H1 (cell line): ENCODE measurements at regions not wholly inside any gene's neighbourhood (a gene's known extent, or its start where the extent isn't known, plus 50 kb on each side); places are given as distances from the start of the nearest gene placed in this dataset.

Experiments used
- CTCF ChIA-PET: fragments of 300-600 bp; sonication (Branson Sonifier 250); formaldehyde crosslinking; loops from one replicate; lab custom pipeline; 2021; ENCODE audit not compliant: partially characterized antibody; lab: Charles Lee
- POLR2A ChIA-PET: fragments of 300-600 bp; sonication (Branson Sonifier 250); formaldehyde crosslinking; loops from one replicate; lab custom pipeline; 2021; ENCODE audit warnings: inconsistent platforms; ENCODE audit not compliant: partially characterized antibody; lab: Charles Lee
- DNase-seq, 2 experiments: peaks; one replicate each; pipeline versions ENCODE4 v3.0.0 to v3.0.0-alpha.2; 2010 to 2022; ENCODE audit warnings: low spot score in 2 of 2, low read depth in 1 of 2, mixed read lengths in 1 of 2
- FAIRE-seq: peaks from 2 replicates; lab custom pipeline; 2011; peaks lifted over from hg19 to GRCh38; lab: Jason Lieb, UNC
- H2AFZ ChIP-seq: 2 replicates; pipeline ENCODE4 v1.8.1; 2012; ENCODE audit warnings: low read length, inconsistent platforms
- H2AK5ac ChIP-seq: 2 replicates; pipeline ENCODE4 v1.6.1; 2013; ENCODE audit warnings: low read depth, low read length
- H2BK120ac ChIP-seq: replicated peaks from 2 replicates; pipeline ENCODE3; 2013; ENCODE audit warnings: low read depth, low read length, inconsistent platforms
- H2BK12ac ChIP-seq: 2 replicates; pipeline ENCODE4 v1.6.1; 2013; ENCODE audit warnings: low read depth, low read length
- H2BK15ac ChIP-seq: 2 replicates; pipeline ENCODE4 v1.6.1; 2013; ENCODE audit warnings: low read length
- H2BK20ac ChIP-seq: 2 replicates; pipeline ENCODE4 v1.6.1; 2013; ENCODE audit warnings: low read length
- H2BK5ac ChIP-seq: 2 replicates; pipeline ENCODE4 v1.6.1; 2013; ENCODE audit warnings: low read depth, low read length
- H3K14ac ChIP-seq: 2 replicates; pipeline ENCODE4 v1.6.1; 2013; ENCODE audit warnings: inconsistent platforms; ENCODE audit not compliant: insufficient read length
- H3K18ac ChIP-seq: 2 replicates; pipeline ENCODE4 v1.6.1; 2013; ENCODE audit warnings: low read length; ENCODE audit errors: extremely low read depth
- H3K23ac ChIP-seq: 2 replicates; pipeline ENCODE4 v1.6.1; 2013; ENCODE audit warnings: inconsistent platforms; ENCODE audit not compliant: insufficient read length
- H3K23me2 ChIP-seq: 2 replicates; pipeline ENCODE4 v1.6.1; 2013; ENCODE audit warnings: low read depth, low read length
- H3K27ac ChIP-seq: 2 replicates; pipeline ENCODE4 v1.6.1; 2011; ENCODE audit warnings: low read depth, low read length, inconsistent platforms
- H3K27me3 ChIP-seq, 4 experiments: replicated peaks in 1 of 4; 1 replicate in 1 of 4; 2 replicates in 3 of 4; pipeline versions ENCODE4 v1.6.1 to v1.8.1; 2011 to 2013; ENCODE audit warnings: low read length in 3 of 4, mild to moderate bottlenecking in 3 of 4, inconsistent platforms in 2 of 4, mixed read lengths in 2 of 4, moderate library complexity in 1 of 4; ENCODE audit not compliant: control insufficient read depth in 3 of 4, insufficient read depth in 3 of 4; ENCODE audit errors: extremely low read depth in 1 of 4
- H3K36me3 ChIP-seq, 4 experiments: 2 replicates each; pipeline versions ENCODE4 v1.6.1 to v1.8.1; 2011 to 2013; ENCODE audit warnings: mild to moderate bottlenecking in 4 of 4, low read length in 3 of 4, moderate library complexity in 2 of 4, control low read depth in 1 of 4, inconsistent platforms in 1 of 4; ENCODE audit not compliant: insufficient read depth in 4 of 4, control insufficient read depth in 2 of 4
- H3K4ac ChIP-seq: replicated peaks from 2 replicates; pipeline ENCODE3; 2013; ENCODE audit warnings: low read length, low read depth, mixed read lengths, inconsistent platforms; ENCODE audit not compliant: insufficient read length
- H3K4me1 ChIP-seq, 4 experiments: replicated peaks in 1 of 4; 1 replicate in 1 of 4; 2 replicates in 3 of 4; pipeline versions ENCODE4 v1.6.1 to v1.8.1; 2011 to 2013; ENCODE audit warnings: low read length in 3 of 4, inconsistent platforms in 2 of 4, mixed read lengths in 1 of 4; ENCODE audit not compliant: insufficient read depth in 4 of 4, control insufficient read depth in 3 of 4
- H3K4me2 ChIP-seq, 2 experiments: 2 replicates each; pipeline versions ENCODE4 v1.6.1 to v1.8.1; 2011 to 2013; ENCODE audit warnings: low read depth in 2 of 2, low read length in 2 of 2, control low read depth in 1 of 2, inconsistent platforms in 1 of 2, mild to moderate bottlenecking in 1 of 2; ENCODE audit not compliant: insufficient read depth in 1 of 2
- H3K4me3 ChIP-seq, 4 experiments: fragments of 200-600, 300-600 bp in 1 of 4; sonication (generic), shearing (Covaris generic), sonication (Bioruptor Twin) in 1 of 4; 2 replicates each; pipeline versions ENCODE4 v1.5.1 to v1.8.1; 2011 to 2016; ENCODE audit warnings: low read length in 4 of 4, low read depth in 3 of 4, control low read depth in 2 of 4, inconsistent platforms in 2 of 4, mild to moderate bottlenecking in 2 of 4, mixed read lengths in 1 of 4, moderate library complexity in 1 of 4; ENCODE audit not compliant: insufficient read depth in 2 of 4; ENCODE audit errors: extremely low read depth in 1 of 4
- H3K56ac ChIP-seq: replicated peaks from 2 replicates; pipeline ENCODE3; 2013; ENCODE audit warnings: low read depth, mild to moderate bottlenecking, mixed read lengths, low read length, inconsistent platforms; ENCODE audit not compliant: insufficient read length
- H3K79me1 ChIP-seq: 2 replicates; pipeline ENCODE4 v1.6.1; 2013; ENCODE audit warnings: low read depth, low read length, control low read depth
- H3K79me2 ChIP-seq, 2 experiments: 2 replicates each; pipeline versions ENCODE4 v1.6.1 to v1.8.1; 2012 to 2013; ENCODE audit warnings: low read length in 2 of 2, mild to moderate bottlenecking in 2 of 2, inconsistent platforms in 1 of 2; ENCODE audit not compliant: insufficient read depth in 2 of 2, control insufficient read depth in 1 of 2
- H3K9ac ChIP-seq, 4 experiments: replicated peaks in 1 of 4; 1 replicate in 1 of 4; 2 replicates in 3 of 4; pipeline versions ENCODE4 v1.6.1 to v1.8.1; 2011 to 2013; ENCODE audit warnings: low read depth in 3 of 4, low read length in 3 of 4, control low read depth in 2 of 4, mild to moderate bottlenecking in 2 of 4, moderate library complexity in 2 of 4, inconsistent platforms in 1 of 4; ENCODE audit errors: extremely low read depth in 1 of 4
- H3K9me3 ChIP-seq, 2 experiments: 2 replicates each; pipeline versions ENCODE4 v1.6.1 to v1.8.1; 2012 to 2013; ENCODE audit warnings: mild to moderate bottlenecking in 2 of 2, moderate library complexity in 2 of 2, control low read depth in 1 of 2, inconsistent platforms in 1 of 2, low read depth in 1 of 2, low read length in 1 of 2, mixed read lengths in 1 of 2; ENCODE audit not compliant: insufficient read depth in 2 of 2
- H4K20me1 ChIP-seq, 2 experiments: replicated peaks in 1 of 2; 2 replicates each; pipeline versions ENCODE3 to v1.8.1; 2011 to 2013; ENCODE audit warnings: inconsistent platforms in 2 of 2, low read length in 2 of 2, mild to moderate bottlenecking in 1 of 2; ENCODE audit not compliant: insufficient read depth in 2 of 2, control insufficient read depth in 1 of 2
- H4K5ac ChIP-seq: 2 replicates; pipeline ENCODE4 v1.6.1; 2013; ENCODE audit warnings: low read length, low read depth, mixed read lengths, inconsistent platforms; ENCODE audit not compliant: insufficient read length
- H4K8ac ChIP-seq: 2 replicates; pipeline ENCODE4 v1.8.0; 2013; ENCODE audit warnings: mild to moderate bottlenecking, moderate library complexity, low read length, inconsistent platforms; ENCODE audit not compliant: insufficient read depth; ENCODE audit errors: extremely low read depth
- H4K91ac ChIP-seq: replicated peaks from 2 replicates; pipeline ENCODE3; 2013; ENCODE audit warnings: low read length, mixed read lengths, inconsistent platforms; ENCODE audit not compliant: insufficient read length
- ATF2 ChIP-seq: IDR thresholded peaks from 2 replicates; pipeline ENCODE4 v1.6.1; 2012; ENCODE audit warnings: low read length, inconsistent platforms
- CBX8 ChIP-seq: fragments of 300-800, 300-1000 bp; sonication (generic); IDR thresholded peaks from 2 replicates; pipeline ENCODE4 v1.7.1; 2016; ENCODE audit warnings: low read depth, low read length, borderline replicate concordance
- CREB1 ChIP-seq: IDR thresholded peaks from 2 replicates; pipeline ENCODE4 v1.6.1; 2012; ENCODE audit warnings: inconsistent platforms
- EGR1 ChIP-seq: IDR thresholded peaks from 2 replicates; pipeline ENCODE4 v1.6.1; 2011; ENCODE audit warnings: low read depth, low read length, borderline replicate concordance
- EP300 ChIP-seq, 2 experiments: IDR thresholded peaks; 1 replicate in 1 of 2; 2 replicates in 1 of 2; pipeline ENCODE4 v1.6.1; 2011 to 2012; ENCODE audit warnings: low read depth in 2 of 2, low read length in 2 of 2, mild to moderate bottlenecking in 2 of 2, borderline replicate concordance in 1 of 2, inconsistent platforms in 1 of 2, moderate library complexity in 1 of 2
- HDAC6 ChIP-seq: IDR thresholded peaks from one replicate; pipeline ENCODE4 v1.7.1; 2012; ENCODE audit warnings: low read depth, mild to moderate bottlenecking, inconsistent platforms, low read length, moderate library complexity
- KDM5A ChIP-seq: fragments of 200-600 bp; IDR thresholded peaks from 2 replicates; pipeline ENCODE4 v1.7.1; 2012; ENCODE audit warnings: mild to moderate bottlenecking, low read length, inconsistent platforms, mixed read lengths
- MAX ChIP-seq: IDR thresholded peaks from 2 replicates; pipeline ENCODE4 v1.6.1; 2012; ENCODE audit warnings: inconsistent platforms
- NRF1 ChIP-seq: IDR thresholded peaks from 2 replicates; pipeline ENCODE4 v1.6.1; 2011; ENCODE audit warnings: mild to moderate bottlenecking, low read depth, low read length, improper control_type of control experiment
- POLR2AphosphoS5 ChIP-seq: IDR thresholded peaks from 2 replicates; pipeline ENCODE4 v1.6.1; 2011; ENCODE audit warnings: low read depth, low read length
- POU5F1 ChIP-seq: IDR thresholded peaks from 2 replicates; pipeline ENCODE4 v1.6.1; 2011; ENCODE audit warnings: low read depth, mild to moderate bottlenecking, low read length, moderate library complexity
- RBBP5 ChIP-seq: IDR thresholded peaks from 2 replicates; pipeline ENCODE4 v1.7.1; 2012; ENCODE audit warnings: low read depth, mild to moderate bottlenecking, inconsistent platforms, low read length, moderate library complexity, borderline replicate concordance
- RNF2 ChIP-seq: fragments of 200-900, 300-1000 bp; sonication (generic); IDR thresholded peaks from 2 replicates; pipeline ENCODE4 v1.7.1; 2016; ENCODE audit warnings: borderline replicate concordance, low read depth, mild to moderate bottlenecking, antibody characterized with exemption, low read length; ENCODE audit not compliant: poor library complexity, severe bottlenecking; ENCODE audit errors: missing control alignments
- TAF7 ChIP-seq: optimal IDR thresholded peaks from 2 replicates; pipeline ENCODE3; 2011; ENCODE audit warnings: low read depth, mild to moderate bottlenecking, inconsistent platforms, low read length, moderate library complexity, borderline replicate concordance

- Histone ChIP-seq H3K18ac (no peak overlapping the region), H3K23ac (no peak overlapping the region), H2AFZ (no peak overlapping the region), H2BK15ac (no peak overlapping the region), H3K27me3 (no peaks in the 10 kb centered on the region), H3K14ac (no peak overlapping the region), H3K23me2 (no peaks in the 10 kb centered on the region), H3K9ac (no peak overlapping the region), H4K91ac (no peak overlapping the region), H4K8ac (no peak overlapping the region), H3K4me2 (no peak overlapping the region), H3K4me1 (no peaks in the 10 kb centered on the region), H4K5ac (no peak overlapping the region), H4K20me1 (no peaks in the 10 kb centered on the region), H2BK120ac (no peak overlapping the region), H3K79me2 (no peaks in the 10 kb centered on the region), H3K79me1 (no peaks in the 10 kb centered on the region), H3K4me3 (no peak overlapping the region), H2AK5ac (no peak overlapping the region), H3K4ac (no peak overlapping the region), H2BK5ac (no peak overlapping the region), H3K36me3 (no peaks in the 10 kb centered on the region; a peak in 1 of 8 replicates), H3K27ac (no peak overlapping the region), H2BK12ac (no peak overlapping the region), H3K9me3 (0 out of 4 replicates have a peak, but pooled peaks cover 0 to 2% of the 10 kb centered on the region in 2 experiments), H2BK20ac (no peak overlapping the region), H3K56ac (no peak overlapping the region)
- CTCF ChIA-PET, result no interaction called here
- FAIRE-seq (no peak), DNase-seq (no peak)
- POLR2A ChIA-PET, result no interaction called here
- no peak for TF ChIP-seq HDAC6
- TF ChIP-seq KDM5A, result no peak
- TF ChIP-seq TAF7, result no peak
- TF ChIP-seq EP300 (IDR thresholded peaks at IDR 0.05; ENCODE audit: borderline replicate concordance in 1 of 2, low read depth in 2 of 2, low read length in 2 of 2), result no peak
- no peak for TF ChIP-seq ATF2
- no peak for TF ChIP-seq EGR1
- TF ChIP-seq NRF1, result no peak
- TF ChIP-seq CBX8, result no peak
- TF ChIP-seq MAX, result no peak
- TF ChIP-seq CREB1, result no peak
- TF ChIP-seq POLR2AphosphoS5, result no peak
- TF ChIP-seq RNF2, result no peak
- no peak for TF ChIP-seq POU5F1
- TF ChIP-seq RBBP5, result no peak
Observed at GRCh38 chr6:9365378-9365777, 930.0 kb upstream of the SLC35B3 start.
